Fibroblast of lung (primary cell): ENCODE measurements at regions not wholly inside any gene's neighbourhood (a gene's known extent, or its start where the extent isn't known, plus 50 kb on each side); places are given as distances from the start of the nearest gene placed in this dataset.

Experiments
- DNase-seq, 2 donors: peaks; one replicate each; pipeline versions ENCODE4 v3.0.0 to v3.0.0-alpha.2; 2010; ENCODE audit warnings: low read depth in 2 of 2
- H2AFZ ChIP-seq: 2 replicates; pipeline ENCODE4 v1.5.1; 2012; ENCODE audit warnings: low read length, control low read depth, inconsistent platforms
- H3K27ac ChIP-seq: 2 replicates; pipeline ENCODE4 v1.5.1; 2011; ENCODE audit warnings: low read length, control low read depth; ENCODE audit not compliant: insufficient read depth
- H3K27me3 ChIP-seq: 2 replicates; pipeline ENCODE4 v1.5.1; 2011; ENCODE audit warnings: mild to moderate bottlenecking, low read length; ENCODE audit not compliant: control insufficient read depth, insufficient read depth
- H3K36me3 ChIP-seq: 2 replicates; pipeline ENCODE4 v1.5.1; 2011; ENCODE audit warnings: low read length; ENCODE audit not compliant: control insufficient read depth, insufficient read depth
- H3K4me1 ChIP-seq: 2 replicates; pipeline ENCODE4 v1.5.1; 2011; ENCODE audit warnings: low read length; ENCODE audit not compliant: control insufficient read depth, insufficient read depth; ENCODE audit errors: extremely low read depth
- H3K4me2 ChIP-seq: 2 replicates; pipeline ENCODE4 v1.5.1; 2011; ENCODE audit warnings: low read length, control low read depth; ENCODE audit not compliant: insufficient read depth; ENCODE audit errors: extremely low read depth
- H3K4me3 ChIP-seq, 4 experiments: fragments of 200-600 bp in 1 of 4; sonication (generic) in 1 of 4; replicated peaks in 1 of 4; 2 replicates each; pipeline ENCODE4 v1.5.1; 2011 to 2016; ENCODE audit warnings: low read length in 4 of 4, low read depth in 3 of 4, mild to moderate bottlenecking in 3 of 4, control low read depth in 2 of 4, inconsistent platforms in 1 of 4, mixed read lengths in 1 of 4; ENCODE audit not compliant: insufficient read depth in 1 of 4; ENCODE audit errors: control extremely low read depth in 1 of 4
- H3K79me2 ChIP-seq: 2 replicates; pipeline ENCODE4 v1.5.1; 2012; ENCODE audit warnings: mild to moderate bottlenecking, low read length, inconsistent platforms; ENCODE audit not compliant: control insufficient read depth, insufficient read depth
- H3K9ac ChIP-seq: 2 replicates; pipeline ENCODE4 v1.5.1; 2011; ENCODE audit warnings: mild to moderate bottlenecking, low read length, control low read depth; ENCODE audit not compliant: insufficient read depth
- H3K9me3 ChIP-seq: 2 replicates; pipeline ENCODE4 v1.5.1; 2012; ENCODE audit warnings: low read depth, low read length; ENCODE audit not compliant: control insufficient read depth, insufficient read depth
- H4K20me1 ChIP-seq: 2 replicates; pipeline ENCODE4 v1.5.1; 2011; ENCODE audit warnings: low read length; ENCODE audit not compliant: control insufficient read depth, insufficient read depth; ENCODE audit errors: extremely low read depth
- EZH2 ChIP-seq: IDR thresholded peaks from 2 replicates; pipeline ENCODE4 v1.5.1; 2012; ENCODE audit warnings: low read length, control low read depth, mild to moderate bottlenecking; ENCODE audit errors: missing control alignments
- TF ChIP-seq, protein P1 (sequence below), 2 donors: IDR thresholded peaks in 1 of 2; conservative IDR thresholded peaks in 1 of 2; 1 replicate in 1 of 2; 2 replicates in 1 of 2; pipeline ENCODE4 v1.5.1; 2011 to 2012; ENCODE audit warnings: low read length in 2 of 2, control low read depth in 1 of 2, inconsistent platforms in 1 of 2, low read depth in 1 of 2, mild to moderate bottlenecking in 1 of 2

DNA sequence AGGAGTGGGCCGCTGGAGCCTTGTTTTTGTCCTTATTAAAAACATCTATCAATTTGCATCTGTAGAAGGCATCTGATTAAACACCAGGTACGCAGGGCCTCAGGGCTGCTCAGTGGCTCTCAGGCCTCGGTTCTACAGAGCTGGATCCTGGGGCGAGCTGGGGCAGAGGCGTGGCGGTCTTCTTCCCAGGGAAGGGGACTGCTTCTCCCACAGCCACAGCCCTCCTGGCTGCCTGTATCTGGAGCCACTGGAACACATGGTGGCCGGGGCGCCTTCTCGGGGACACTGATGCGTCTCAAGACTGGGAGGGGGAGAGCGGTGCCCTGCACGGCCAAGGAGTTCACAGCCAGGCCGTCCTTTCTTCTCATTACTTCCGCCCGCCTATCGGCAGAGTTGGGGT, 1178.2 kb downstream of the BRD1 start:
- no peak for TF ChIP-seq EZH2
- TF ChIP-seq, protein P1, sequence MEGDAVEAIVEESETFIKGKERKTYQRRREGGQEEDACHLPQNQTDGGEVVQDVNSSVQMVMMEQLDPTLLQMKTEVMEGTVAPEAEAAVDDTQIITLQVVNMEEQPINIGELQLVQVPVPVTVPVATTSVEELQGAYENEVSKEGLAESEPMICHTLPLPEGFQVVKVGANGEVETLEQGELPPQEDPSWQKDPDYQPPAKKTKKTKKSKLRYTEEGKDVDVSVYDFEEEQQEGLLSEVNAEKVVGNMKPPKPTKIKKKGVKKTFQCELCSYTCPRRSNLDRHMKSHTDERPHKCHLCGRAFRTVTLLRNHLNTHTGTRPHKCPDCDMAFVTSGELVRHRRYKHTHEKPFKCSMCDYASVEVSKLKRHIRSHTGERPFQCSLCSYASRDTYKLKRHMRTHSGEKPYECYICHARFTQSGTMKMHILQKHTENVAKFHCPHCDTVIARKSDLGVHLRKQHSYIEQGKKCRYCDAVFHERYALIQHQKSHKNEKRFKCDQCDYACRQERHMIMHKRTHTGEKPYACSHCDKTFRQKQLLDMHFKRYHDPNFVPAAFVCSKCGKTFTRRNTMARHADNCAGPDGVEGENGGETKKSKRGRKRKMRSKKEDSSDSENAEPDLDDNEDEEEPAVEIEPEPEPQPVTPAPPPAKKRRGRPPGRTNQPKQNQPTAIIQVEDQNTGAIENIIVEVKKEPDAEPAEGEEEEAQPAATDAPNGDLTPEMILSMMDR (conservative IDR thresholded peaks at IDR 0.05 in 1 of 2, IDR thresholded peaks at IDR 0.05 in 1 of 2; ENCODE audit: low read depth in 1 of 2, low read length in 2 of 2), result no peak
- H3K4me3 ChIP-seq, result no peak overlapping the region
- H3K79me2 ChIP-seq, result no peaks in the 10 kb centered on the region
- H2AFZ ChIP-seq, result no peak overlapping the region
- H3K9me3 ChIP-seq, result no peaks in the 10 kb centered on the region
- H3K9ac ChIP-seq, result no peak overlapping the region
- H3K4me1 ChIP-seq, result no peaks in the 10 kb centered on the region
- H3K36me3 ChIP-seq, result no peaks in the 10 kb centered on the region
- no peak for DNase-seq
- no peaks in the 10 kb centered on the region for H4K20me1 ChIP-seq
- no peak overlapping the region for H3K27ac ChIP-seq
- H3K27me3 ChIP-seq, result no peaks in the 10 kb centered on the region
- no peak overlapping the region for H3K4me2 ChIP-seq

DNA sequence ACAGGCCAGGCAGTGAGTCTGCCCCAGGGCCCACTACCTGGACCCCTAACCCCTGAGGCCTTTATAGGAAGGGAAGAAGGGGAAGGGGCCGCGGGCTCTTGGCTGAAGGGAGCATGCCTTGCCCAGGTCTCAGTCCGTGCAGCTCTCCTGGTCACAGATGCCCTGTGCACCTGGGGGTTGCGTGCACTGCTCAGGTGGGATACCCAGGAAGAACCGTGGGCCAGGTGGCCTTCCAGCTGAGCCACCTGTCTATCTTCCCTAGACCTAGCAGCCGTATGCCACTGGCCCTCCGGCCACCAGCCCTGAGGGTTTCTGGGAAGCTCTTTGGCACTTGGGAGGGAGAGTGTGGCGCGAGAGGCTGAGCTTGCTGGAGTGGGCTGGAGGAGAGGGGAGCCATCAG, 1178.6 kb downstream of the BRD1 start:
- H3K4me1 ChIP-seq, result no peaks in the 10 kb centered on the region
- no peak overlapping the region for H2AFZ ChIP-seq
- no peaks in the 10 kb centered on the region for H3K79me2 ChIP-seq
- no peaks in the 10 kb centered on the region for H3K36me3 ChIP-seq
- no peak for DNase-seq
- no peaks in the 10 kb centered on the region for H4K20me1 ChIP-seq
- H3K9me3 ChIP-seq, result no peaks in the 10 kb centered on the region
- no peak overlapping the region for H3K27ac ChIP-seq
- H3K9ac ChIP-seq, result no peak overlapping the region
- H3K27me3 ChIP-seq, result no peaks in the 10 kb centered on the region
- TF ChIP-seq EZH2, result no peak
- TF ChIP-seq, protein P1 (conservative IDR thresholded peaks at IDR 0.05 in 1 of 2, IDR thresholded peaks at IDR 0.05 in 1 of 2; ENCODE audit: low read depth in 1 of 2, low read length in 2 of 2), result no peak
- no peak overlapping the region for H3K4me3 ChIP-seq
- H3K4me2 ChIP-seq, result no peak overlapping the region

DNA sequence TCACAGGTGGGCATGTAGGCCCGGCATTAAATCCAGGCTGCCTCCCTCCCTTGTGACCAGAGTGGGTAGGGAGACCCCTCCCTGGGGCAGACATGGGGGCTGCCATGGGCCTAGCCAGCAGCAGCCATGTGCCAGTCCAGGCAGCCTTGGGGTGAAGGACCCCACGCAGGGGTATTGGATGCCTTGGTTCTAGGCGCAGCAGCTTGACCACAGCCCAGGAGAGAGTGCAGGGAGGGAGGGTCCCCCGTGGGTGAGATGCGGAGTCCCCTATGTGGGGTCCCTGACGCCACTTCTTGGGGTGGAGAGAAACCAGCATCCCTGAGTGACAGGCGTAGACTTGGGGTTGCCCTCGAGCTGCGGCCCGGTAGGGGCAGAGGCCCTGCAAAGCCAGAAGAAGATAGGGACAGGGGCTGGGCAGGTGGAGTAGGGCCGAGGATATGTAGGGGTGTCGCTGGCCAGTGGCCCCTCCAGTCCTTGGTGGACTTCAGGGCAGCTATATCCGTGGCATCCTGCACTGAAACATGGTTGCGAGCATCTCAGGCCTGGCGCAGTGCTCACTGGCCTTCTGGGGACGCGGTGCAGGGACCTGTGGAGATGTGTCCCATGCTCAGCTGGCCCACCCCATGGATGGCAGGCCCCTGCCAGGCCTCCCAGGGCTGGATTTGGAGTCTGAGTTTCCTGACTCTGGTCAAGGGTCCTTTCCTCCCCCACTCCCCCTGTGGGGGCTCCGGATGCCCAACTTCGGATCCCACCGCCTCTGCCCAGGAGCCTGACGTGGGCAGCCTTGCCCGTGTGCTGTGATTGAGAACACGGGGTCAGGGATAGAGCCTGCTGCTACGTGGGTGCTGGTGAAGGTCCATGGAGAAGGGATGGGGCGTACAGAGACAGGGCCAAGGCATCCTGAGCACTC, 1179.8 kb downstream of the BRD1 start:
- Histone ChIP-seq H2AFZ (no peak overlapping the region), H3K79me2 (no peaks in the 10 kb centered on the region), H3K4me2 (no peak overlapping the region), H3K4me1 (no peaks in the 10 kb centered on the region), H3K9ac (no peak overlapping the region), H4K20me1 (no peaks in the 10 kb centered on the region), H3K4me3 (no peak overlapping the region), H3K27ac (no peak overlapping the region), H3K9me3 (no peaks in the 10 kb centered on the region), H3K36me3 (no peaks in the 10 kb centered on the region), H3K27me3 (no peaks in the 10 kb centered on the region)
- no peak for DNase-seq
- TF ChIP-seq EZH2, result no peak
- TF ChIP-seq, protein P1 (conservative IDR thresholded peaks at IDR 0.05 in 1 of 2, IDR thresholded peaks at IDR 0.05 in 1 of 2; ENCODE audit: low read depth in 1 of 2, low read length in 2 of 2), result no peak
